Activated B cell treated with CpG ODN at 0.5 μM for 24 hours (primary cell): ENCODE measurements at regions not wholly inside any gene's neighbourhood (a gene's known extent, or its start where the extent isn't known, plus 50 kb on each side); places are given as distances from the start of the nearest gene placed in this dataset.

ENCODE experiments used
- ATAC-seq: fragments of 200-7000 bp; cut with Tn5 transposase; one replicate; pipeline ENCODE4 v1.10.0; 2021; ENCODE audit warnings: low read depth, mild to moderate bottlenecking, moderate library complexity
- CTCF ChIA-PET: fragments of 350-600 bp; sonication (Branson Sonifier 250); formaldehyde crosslinking; loops from one replicate; lab custom pipeline; 2021; ENCODE audit warnings: antibody characterized with exemption; lab: Charles Lee
- POLR2A ChIA-PET: fragments of 350-600 bp; sonication (Branson Sonifier 250); formaldehyde crosslinking; loops from one replicate; lab custom pipeline; 2021; ENCODE audit warnings: antibody characterized with exemption; lab: Charles Lee
- DNase-seq: peaks from one replicate; pipeline ENCODE4 v3.0.0; 2022
- H3K27ac Mint-ChIP-seq: one replicate; pipeline ENCODE4 v1.8.0; 2020; ENCODE audit warnings: mixed read lengths
- H3K27me3 Mint-ChIP-seq: one replicate; pipeline ENCODE4 v1.8.0; 2021; ENCODE audit warnings: mixed read lengths
- H3K36me3 Mint-ChIP-seq: one replicate; pipeline ENCODE4 v1.8.0; 2021; ENCODE audit warnings: low read depth, mixed read lengths
- H3K4me1 Mint-ChIP-seq: one replicate; pipeline ENCODE4 v1.8.0; 2021; ENCODE audit warnings: mixed read lengths
- H3K4me3 Mint-ChIP-seq: one replicate; pipeline ENCODE4 v1.8.0; 2020; ENCODE audit warnings: mild to moderate bottlenecking, mixed read lengths
- H3K9me3 Mint-ChIP-seq: one replicate; pipeline ENCODE4 v1.8.0; 2020; ENCODE audit warnings: mixed read lengths
- CTCF ChIP-seq: fragments of 200-600 bp; IDR thresholded peaks from one replicate; pipeline ENCODE4 v1.8.0; 2022; ENCODE audit warnings: antibody characterized with exemption, mild to moderate bottlenecking
- intact Hi-C: fragments of 100-400 bp; cut with micrococcal nuclease; formaldehyde crosslinking; loops from one replicate; pipeline ENCODE4 v1.15.1; 2024

GRCh38 chr2:239858179-239858578 is 167.0 kb downstream of the NDUFA10 start:
- Mint-ChIP-seq H3K4me1 (no peaks in the 10 kb centered on the region), H3K27ac (no peak overlapping the region), H3K36me3 (no peaks in the 10 kb centered on the region), H3K4me3 (no peak overlapping the region), H3K27me3 (peaks cover 38% of the 10 kb centered on the region), H3K9me3 (no peaks in the 10 kb centered on the region)
- POLR2A ChIA-PET, result no interaction called here
- TF ChIP-seq CTCF, result no peak
- no peak for DNase-seq
- CTCF ChIA-PET, result no interaction called here
- intact Hi-C loops, result no loop called here
- ATAC-seq, result no peak

GRCh38 chr2:239857591-239857990 is 167.6 kb downstream of the NDUFA10 start:
- peaks cover 38% of the 10 kb centered on the region for H3K27me3 Mint-ChIP-seq
- no peak overlapping the region for H3K27ac Mint-ChIP-seq
- no peaks in the 10 kb centered on the region for H3K9me3 Mint-ChIP-seq
- H3K36me3 Mint-ChIP-seq, result no peaks in the 10 kb centered on the region
- ATAC-seq (no peak), DNase-seq (no peak)
- POLR2A ChIA-PET, result no interaction called here
- TF ChIP-seq CTCF, result no peak
- no peaks in the 10 kb centered on the region for H3K4me1 Mint-ChIP-seq
- no peak overlapping the region for H3K4me3 Mint-ChIP-seq
- intact Hi-C loops, result no loop called here
- CTCF ChIA-PET, result no interaction called here

GRCh38 chr2:239856620-239857285 is 168.4 kb downstream of the NDUFA10 start:
- H3K27ac Mint-ChIP-seq, result no peak overlapping the region

GRCh38 chr2:239855863-239856587 is 169.1 kb downstream of the NDUFA10 start:
- peaks cover 7% of the 10 kb centered on the region for H3K9me3 Mint-ChIP-seq
- intact Hi-C loops, result no loop called here
- ATAC-seq, result no peak
- H3K4me3 Mint-ChIP-seq, result no peak overlapping the region
- H3K36me3 Mint-ChIP-seq, result no peaks in the 10 kb centered on the region
- no peaks in the 10 kb centered on the region for H3K4me1 Mint-ChIP-seq
- no peak overlapping the region for H3K27ac Mint-ChIP-seq
- CTCF ChIA-PET, result no interaction called here
- POLR2A ChIA-PET, result no interaction called here
- no peak for TF ChIP-seq CTCF
- H3K27me3 Mint-ChIP-seq, result peaks cover 42% of the 10 kb centered on the region
- no peak for DNase-seq

More at GRCh38 chr2:239856620-239857285, 168.4 kb downstream of the NDUFA10 start:
- H3K4me1 Mint-ChIP-seq, result no peaks in the 10 kb centered on the region
- H3K9me3 Mint-ChIP-seq, result no peaks in the 10 kb centered on the region
- POLR2A ChIA-PET, result no interaction called here
- DNase-seq (no peak), ATAC-seq (no peak)
- H3K4me3 Mint-ChIP-seq, result no peak overlapping the region
- TF ChIP-seq CTCF, result no peak
- intact Hi-C loops, result no loop called here
- H3K27me3 Mint-ChIP-seq, result peaks cover 38% of the 10 kb centered on the region
- CTCF ChIA-PET, result no interaction called here
- H3K36me3 Mint-ChIP-seq, result no peaks in the 10 kb centered on the region

- DNase-seq (no peak), ATAC-seq (no peak)
- Mint-ChIP-seq H3K36me3 (no peaks in the 10 kb centered on the region), H3K4me3 (no peak overlapping the region), H3K9me3 (peaks cover 19% of the 10 kb centered on the region), H3K4me1 (no peaks in the 10 kb centered on the region), H3K27me3 (peaks cover 42% of the 10 kb centered on the region), H3K27ac (no peak overlapping the region)
- intact Hi-C loops, result no loop called here
- no peak for TF ChIP-seq CTCF
- POLR2A ChIA-PET, result no interaction called here
- CTCF ChIA-PET, result no interaction called here
Measured at GRCh38 chr2:239854596-239854995, 170.5 kb downstream of the NDUFA10 start.
